Naive thymus-derived CD4-positive, alpha-beta T cell (primary cell): ENCODE measurements at regions not wholly inside any gene's neighbourhood (a gene's known extent, or its start where the extent isn't known, plus 50 kb on each side); places are given as distances from the start of the nearest gene placed in this dataset.

Experiments used
- ATAC-seq: fragments of 150-1000 bp; cut with Tn5 transposase; 2 replicates; pipeline ENCODE4 v1.10.0; 2021; ENCODE audit warnings: mild to moderate bottlenecking, moderate library complexity
- CTCF ChIA-PET: fragments of 350-600 bp; sonication (Branson Sonifier 250); formaldehyde crosslinking; loops from one replicate; lab custom pipeline; 2021; ENCODE audit warnings: antibody characterized with exemption; lab: Charles Lee
- POLR2A ChIA-PET: fragments of 350-600 bp; sonication (Branson Sonifier 250); formaldehyde crosslinking; loops from one replicate; lab custom pipeline; 2021; ENCODE audit warnings: antibody characterized with exemption, inconsistent platforms; lab: Charles Lee
- DNase-seq, 9 donors: peaks; one replicate each; pipeline versions ENCODE4 v3.0.0 to v3.0.0-alpha.2; 2020 to 2022; ENCODE audit warnings: mixed read lengths in 1 of 9
- H3K27ac ChIP-seq: one replicate; pipeline ENCODE4 v1.7.0; 2013; ENCODE audit warnings: mild to moderate bottlenecking, low read depth, low read length, moderate library complexity
- H3K27me3 ChIP-seq, 2 donors: one replicate each; pipeline ENCODE4 v1.7.0; 2013; ENCODE audit warnings: low read length in 2 of 2, mild to moderate bottlenecking in 2 of 2, moderate library complexity in 2 of 2; ENCODE audit not compliant: control insufficient read depth in 2 of 2, insufficient read depth in 2 of 2
- H3K36me3 ChIP-seq, 3 experiments: 1 replicate in 2 of 3; 2 replicates in 1 of 3; pipeline ENCODE4 v1.7.0; 2013; ENCODE audit warnings: low read length in 3 of 3, mild to moderate bottlenecking in 3 of 3, moderate library complexity in 1 of 3; ENCODE audit not compliant: insufficient read depth in 3 of 3, control insufficient read depth in 2 of 3
- H3K4me1 ChIP-seq, 2 donors: one replicate each; pipeline ENCODE4 v1.7.0; 2013; ENCODE audit warnings: low read length in 2 of 2, mild to moderate bottlenecking in 2 of 2, moderate library complexity in 1 of 2; ENCODE audit not compliant: control insufficient read depth in 2 of 2, insufficient read depth in 2 of 2
- H3K4me3 ChIP-seq: 2 replicates; pipeline ENCODE4 v1.7.0; 2013; ENCODE audit warnings: mild to moderate bottlenecking, low read length
- H3K9me3 ChIP-seq, 3 experiments: 1 replicate in 2 of 3; 2 replicates in 1 of 3; pipeline ENCODE4 v1.7.0; 2013; ENCODE audit warnings: low read length in 3 of 3; ENCODE audit not compliant: control insufficient read depth in 2 of 3
- H3K27ac Mint-ChIP-seq, 9 donors: one replicate each; pipeline ENCODE4 v1.8.0; 2020 to 2022; ENCODE audit warnings: mixed read lengths in 9 of 9, mild to moderate bottlenecking in 8 of 9, moderate library complexity in 5 of 9, inconsistent platforms in 2 of 9
- H3K27me3 Mint-ChIP-seq, 5 donors: one replicate each; pipeline ENCODE4 v1.8.0; 2021 to 2022; ENCODE audit warnings: mixed read lengths in 5 of 5, mild to moderate bottlenecking in 1 of 5
- H3K36me3 Mint-ChIP-seq, 5 donors: one replicate each; pipeline ENCODE4 v1.8.0; 2020 to 2022; ENCODE audit warnings: mixed read lengths in 5 of 5, mild to moderate bottlenecking in 3 of 5, inconsistent platforms in 1 of 5
- H3K4me1 Mint-ChIP-seq, 7 donors: one replicate each; pipeline ENCODE4 v1.8.0; 2020 to 2022; ENCODE audit warnings: mixed read lengths in 7 of 7, mild to moderate bottlenecking in 3 of 7, inconsistent platforms in 1 of 7
- H3K4me3 Mint-ChIP-seq, 10 donors: one replicate each; pipeline ENCODE4 v1.8.0; 2020 to 2022; ENCODE audit warnings: mild to moderate bottlenecking in 10 of 10, mixed read lengths in 10 of 10, moderate library complexity in 6 of 10, inconsistent platforms in 2 of 10
- H3K9me3 Mint-ChIP-seq, 11 donors: one replicate each; pipeline ENCODE4 v1.8.0; 2020 to 2022; ENCODE audit warnings: mixed read lengths in 11 of 11, mild to moderate bottlenecking in 4 of 11, inconsistent platforms in 1 of 11, moderate library complexity in 1 of 11
- intact Hi-C, 2 donors: fragments of 100-400 bp; cut with micrococcal nuclease; formaldehyde crosslinking; loops; one replicate each; pipeline ENCODE4 v1.15.1; 2023

DNA sequence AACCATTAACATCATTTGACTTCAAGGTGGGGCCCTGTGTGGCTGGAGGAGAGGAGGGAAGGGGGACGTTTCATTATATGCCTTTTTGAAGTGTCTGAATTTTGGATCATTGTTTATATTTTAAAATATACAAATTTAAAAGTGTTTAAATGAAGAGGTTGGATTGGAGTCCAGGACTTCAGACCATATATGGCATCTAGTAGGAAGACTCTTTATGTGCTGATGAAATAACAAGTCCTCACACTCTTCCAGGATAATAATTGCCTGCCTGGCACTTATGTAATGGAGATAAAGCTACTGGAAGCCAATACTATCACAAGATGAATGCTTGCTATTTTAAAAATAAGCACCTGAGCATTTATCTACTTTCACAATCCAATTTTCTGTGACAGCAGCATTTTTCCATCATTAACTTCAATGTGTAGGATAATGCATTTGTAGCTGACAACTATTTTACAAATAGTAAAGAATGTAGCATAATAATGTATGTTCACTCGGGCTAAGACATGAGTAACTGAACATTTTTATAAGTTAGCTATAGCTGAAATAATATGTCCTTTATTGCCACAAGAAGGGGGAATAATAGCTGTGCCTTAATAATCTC is 188.4 kb downstream of the MTCL1 start:
- no peak overlapping the region for H3K4me3 Mint-ChIP-seq
- Histone ChIP-seq H3K36me3 (no peaks in the 10 kb centered on the region), H3K4me3 (no peak overlapping the region), H3K9me3 (no peaks in the 10 kb centered on the region), H3K4me1 (no peaks in the 10 kb centered on the region), H3K27me3 (no peaks in the 10 kb centered on the region), H3K27ac (no peak overlapping the region)
- ATAC-seq = no peak
- DNase-seq = no peak
- peaks cover 0 to 35% (median 7%) of the 10 kb centered on the region in 5 donors for H3K27me3 Mint-ChIP-seq
- H3K36me3 Mint-ChIP-seq = no peaks in the 10 kb centered on the region
- CTCF ChIA-PET = interaction anchor here (0.6 kb wide), 1 partner anchor 71 kb away, joined by 3 read pairs; no protein-coding TSS in a partner anchor
- intact Hi-C loops = no loop called here
- H3K4me1 Mint-ChIP-seq = no peaks in the 10 kb centered on the region
- peaks cover 0 to 6% (median 1%) of the 10 kb centered on the region in 11 donors for H3K9me3 Mint-ChIP-seq
- POLR2A ChIA-PET = no interaction called here
- H3K27ac Mint-ChIP-seq = no peak overlapping the region

DNA sequence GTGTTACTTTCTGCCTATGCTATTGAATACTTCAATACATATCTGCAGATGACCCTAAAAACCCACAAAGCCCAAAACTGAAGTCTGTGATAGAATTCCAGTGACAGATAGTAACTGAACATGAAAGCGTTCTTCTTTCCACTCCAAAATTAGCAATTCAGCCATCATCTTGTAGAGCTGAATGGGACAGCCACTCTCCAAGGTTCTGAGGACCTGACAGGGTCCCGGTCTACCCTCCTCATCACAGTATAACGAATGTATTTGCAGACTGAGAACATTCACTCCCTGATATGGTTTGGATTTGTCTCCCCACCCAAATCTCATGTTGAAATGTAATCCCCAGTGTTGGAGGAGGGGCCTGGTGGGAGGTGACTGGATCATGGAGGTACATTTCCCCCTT is 189.5 kb downstream of the MTCL1 start:
- H3K4me3 ChIP-seq = no peak overlapping the region
- Mint-ChIP-seq H3K4me3 (no peak overlapping the region), H3K4me1 (no peaks in the 10 kb centered on the region), H3K36me3 (no peaks in the 10 kb centered on the region), H3K9me3 (peaks cover 0 to 4% (median 0%) of the 10 kb centered on the region in 11 donors), H3K27me3 (peaks cover 0 to 36% (median 7%) of the 10 kb centered on the region in 5 donors), H3K27ac (no peak overlapping the region)
- POLR2A ChIA-PET = no interaction called here
- intact Hi-C loops = no loop called here
- no peaks in the 10 kb centered on the region for H3K9me3 ChIP-seq
- CTCF ChIA-PET = no interaction called here
- no peaks in the 10 kb centered on the region for H3K4me1 ChIP-seq
- no peaks in the 10 kb centered on the region for H3K27me3 ChIP-seq
- no peak overlapping the region for H3K27ac ChIP-seq
- ATAC-seq (no peak), DNase-seq (no peak)
- no peaks in the 10 kb centered on the region for H3K36me3 ChIP-seq

DNA sequence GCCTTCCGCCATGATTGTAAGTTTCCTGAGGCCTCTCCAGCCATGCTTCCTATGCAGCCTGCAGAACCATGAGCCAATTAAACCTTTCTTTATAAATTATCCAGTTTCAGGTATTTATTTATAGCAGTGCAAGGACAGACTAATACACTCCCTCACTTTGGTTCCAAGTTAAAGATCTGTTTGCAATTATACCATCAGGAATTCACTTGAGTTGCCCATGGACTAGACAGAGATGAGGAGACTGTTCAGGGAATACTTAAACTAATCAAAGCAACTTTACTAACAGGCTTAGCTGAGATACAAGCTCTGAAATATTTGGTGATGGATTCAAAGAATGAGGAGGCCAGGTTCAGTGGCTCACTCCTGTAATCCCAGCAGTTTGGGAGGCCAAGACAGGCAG is 190.0 kb downstream of the MTCL1 start:
- ChIA-PET POLR2A (no interaction called here), CTCF (no interaction called here)
- H3K9me3 ChIP-seq = no peaks in the 10 kb centered on the region
- H3K36me3 ChIP-seq = no peaks in the 10 kb centered on the region
- H3K36me3 Mint-ChIP-seq = no peaks in the 10 kb centered on the region
- H3K4me1 Mint-ChIP-seq = no peaks in the 10 kb centered on the region
- H3K9me3 Mint-ChIP-seq = peaks cover 0 to 4% (median 0%) of the 10 kb centered on the region in 11 donors
- no peak overlapping the region for H3K4me3 ChIP-seq
- no peaks in the 10 kb centered on the region for H3K27me3 ChIP-seq
- no peak for ATAC-seq
- H3K4me3 Mint-ChIP-seq = no peak overlapping the region
- no peaks in the 10 kb centered on the region for H3K4me1 ChIP-seq
- intact Hi-C loops = no loop called here
- DNase-seq = no peak
- no peak overlapping the region for H3K27ac ChIP-seq
- H3K27ac Mint-ChIP-seq = no peak overlapping the region
- H3K27me3 Mint-ChIP-seq = peaks cover 5 to 41% (median 7%) of the 10 kb centered on the region in 5 donors

DNA sequence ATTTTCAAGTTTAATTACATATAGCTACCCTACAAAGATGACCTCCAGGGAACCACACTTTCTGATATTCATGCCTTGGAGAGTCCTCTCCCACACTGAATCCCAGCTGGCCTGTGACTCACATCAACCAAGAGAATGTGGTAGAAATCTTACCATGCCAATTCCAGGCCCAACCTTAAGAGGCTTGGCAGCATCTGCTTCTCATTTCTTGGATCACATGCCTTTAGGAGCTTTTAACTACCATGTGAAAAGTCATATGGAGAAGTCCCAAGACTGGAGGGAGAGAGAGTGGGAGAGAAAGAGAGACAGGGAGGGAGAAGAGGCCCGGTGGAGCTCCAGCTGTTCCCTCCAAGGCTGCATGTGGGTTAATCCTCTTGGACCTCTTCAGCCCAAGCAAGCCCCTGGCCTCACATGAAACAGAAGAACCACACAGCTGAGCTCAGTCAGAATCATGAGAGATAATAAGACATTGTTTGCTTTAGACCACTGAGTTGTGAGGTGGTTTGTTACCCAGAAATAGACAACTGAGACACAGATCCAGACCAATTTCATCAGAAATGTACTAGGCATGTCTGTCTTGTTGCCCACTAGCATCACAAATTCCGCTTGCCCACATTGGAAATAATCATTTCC is 190.7 kb downstream of the MTCL1 start:
- H3K4me3 ChIP-seq = no peak overlapping the region
- ATAC-seq (no peak), DNase-seq (no peak)
- ChIA-PET POLR2A (no interaction called here), CTCF (no interaction called here)
- H3K27ac ChIP-seq = no peak overlapping the region
- H3K36me3 ChIP-seq = no peaks in the 10 kb centered on the region
- Mint-ChIP-seq H3K27ac (no peak overlapping the region), H3K36me3 (no peaks in the 10 kb centered on the region), H3K27me3 (peaks cover 4 to 42% (median 6%) of the 10 kb centered on the region in 5 donors), H3K9me3 (peaks cover 0 to 4% (median 0%) of the 10 kb centered on the region in 11 donors), H3K4me3 (no peak overlapping the region), H3K4me1 (no peaks in the 10 kb centered on the region)
- H3K27me3 ChIP-seq = no peaks in the 10 kb centered on the region
- H3K9me3 ChIP-seq = no peaks in the 10 kb centered on the region
- no peaks in the 10 kb centered on the region for H3K4me1 ChIP-seq
- intact Hi-C loops = no loop called here

DNA sequence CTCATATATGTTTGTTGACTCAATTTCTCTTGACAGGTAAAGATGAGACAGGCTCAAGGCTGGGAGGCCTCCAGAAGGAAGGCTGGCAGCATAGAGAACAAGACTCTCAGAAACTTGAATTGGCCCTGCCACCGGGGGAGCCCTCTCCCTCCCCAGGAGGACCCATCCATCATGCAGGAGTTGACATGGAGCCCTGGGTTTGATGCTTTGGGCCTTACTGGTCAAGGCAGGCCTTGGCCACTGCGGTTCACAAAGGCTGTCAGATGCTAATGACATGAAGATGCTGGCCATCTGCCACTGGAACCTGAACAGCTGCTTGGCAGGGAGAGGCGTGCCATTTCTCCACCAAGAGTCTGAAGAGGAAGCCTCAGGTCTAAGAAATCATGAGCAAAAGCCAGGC is 193.6 kb downstream of the MTCL1 start:
- DNase-seq (no peak), ATAC-seq (no peak)
- Histone ChIP-seq H3K4me3 (no peak overlapping the region), H3K36me3 (no peaks in the 10 kb centered on the region), H3K27ac (no peak overlapping the region), H3K27me3 (no peaks in the 10 kb centered on the region), H3K9me3 (no peaks in the 10 kb centered on the region), H3K4me1 (no peaks in the 10 kb centered on the region)
- H3K27me3 Mint-ChIP-seq = peaks cover 4 to 40% (median 18%) of the 10 kb centered on the region in 5 donors
- H3K27ac Mint-ChIP-seq = no peak overlapping the region
- intact Hi-C loops = no loop called here
- no peaks in the 10 kb centered on the region for H3K4me1 Mint-ChIP-seq
- ChIA-PET POLR2A (no interaction called here), CTCF (no interaction called here)
- no peak overlapping the region for H3K4me3 Mint-ChIP-seq
- peaks cover 0 to 3% (median 0%) of the 10 kb centered on the region in 5 donors for H3K36me3 Mint-ChIP-seq
- H3K9me3 Mint-ChIP-seq = peaks cover 0 to 20% (median 2%) of the 10 kb centered on the region in 11 donors

DNA sequence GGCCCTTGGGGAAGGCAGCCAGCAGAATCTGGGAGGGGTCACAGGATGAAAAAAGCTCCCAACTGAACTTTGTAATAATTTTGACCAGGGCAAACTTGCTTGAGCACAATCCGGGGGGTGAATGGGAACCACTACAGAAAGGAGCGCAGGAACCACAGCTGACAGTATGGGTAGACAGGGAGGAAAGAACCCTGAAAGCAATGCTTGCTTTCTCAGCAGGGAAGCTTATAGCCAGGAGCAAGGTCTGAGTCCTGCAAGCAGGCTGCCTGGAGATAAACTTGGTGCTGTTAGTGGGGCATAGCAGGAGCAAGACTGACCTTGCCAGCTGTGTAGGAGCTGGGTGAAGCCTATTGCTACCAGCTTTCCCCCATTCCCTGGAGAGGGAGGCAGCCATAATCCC is 195.2 kb downstream of the MTCL1 start:
- no peak overlapping the region for H3K4me3 Mint-ChIP-seq
- peaks cover 0 to 25% (median 6%) of the 10 kb centered on the region in 11 donors for H3K9me3 Mint-ChIP-seq
- no peaks in the 10 kb centered on the region for H3K27me3 ChIP-seq
- H3K27ac Mint-ChIP-seq = no peak overlapping the region
- POLR2A ChIA-PET = no interaction called here
- intact Hi-C loops = no loop called here
- CTCF ChIA-PET = no interaction called here
- H3K9me3 ChIP-seq = no peaks in the 10 kb centered on the region
- DNase-seq (no peak), ATAC-seq (no peak)
- H3K4me1 ChIP-seq = no peaks in the 10 kb centered on the region
- H3K27ac ChIP-seq = no peak overlapping the region
- H3K36me3 Mint-ChIP-seq = peaks cover 0 to 3% (median 0%) of the 10 kb centered on the region in 5 donors
- no peaks in the 10 kb centered on the region for H3K36me3 ChIP-seq
- no peak overlapping the region for H3K4me3 ChIP-seq
- H3K4me1 Mint-ChIP-seq = no peaks in the 10 kb centered on the region
- H3K27me3 Mint-ChIP-seq = peaks cover 4 to 40% (median 17%) of the 10 kb centered on the region in 5 donors

DNA sequence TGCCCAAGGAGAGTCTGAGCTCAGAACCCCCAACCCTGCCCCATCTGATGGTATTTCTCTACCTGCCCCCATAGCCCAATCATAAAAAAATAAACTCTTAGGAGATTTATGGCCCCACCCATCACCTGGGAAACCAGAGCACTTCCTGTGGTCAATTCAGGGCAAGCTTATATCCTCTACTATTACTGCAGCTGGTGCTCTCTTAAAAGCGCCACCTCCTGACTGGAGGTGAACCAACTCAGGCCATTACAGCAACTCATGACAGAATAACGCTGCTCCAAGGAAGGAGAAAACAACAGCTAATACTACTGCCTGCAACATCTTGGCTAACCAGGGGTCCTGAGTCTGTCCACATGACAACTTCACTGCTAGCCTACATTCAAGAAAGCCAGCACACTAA is 195.7 kb downstream of the MTCL1 start:
- CTCF ChIA-PET = interaction anchor here (0.6 kb wide), 1 partner anchor 17 kb away, joined by 4 read pairs; no protein-coding TSS in a partner anchor
- POLR2A ChIA-PET = no interaction called here
- no peak overlapping the region for H3K4me3 Mint-ChIP-seq
- H3K4me1 ChIP-seq = no peaks in the 10 kb centered on the region
- H3K27me3 ChIP-seq = no peaks in the 10 kb centered on the region
- H3K27ac ChIP-seq = no peak overlapping the region
- ATAC-seq = no peak
- no peaks in the 10 kb centered on the region for H3K36me3 ChIP-seq
- no peak overlapping the region for H3K27ac Mint-ChIP-seq
- no peak overlapping the region for H3K4me3 ChIP-seq
- peaks cover 4 to 38% (median 17%) of the 10 kb centered on the region in 5 donors for H3K27me3 Mint-ChIP-seq
- H3K4me1 Mint-ChIP-seq = no peaks in the 10 kb centered on the region
- intact Hi-C loops = no loop called here
- no peaks in the 10 kb centered on the region for H3K9me3 ChIP-seq
- peaks cover 0 to 3% (median 0%) of the 10 kb centered on the region in 5 donors for H3K36me3 Mint-ChIP-seq
- H3K9me3 Mint-ChIP-seq = peaks cover 0 to 25% (median 6%) of the 10 kb centered on the region in 11 donors
- DNase-seq = no peak
